GM18508 (cell line): ENCODE measurements at regions not wholly inside any gene's neighbourhood (a gene's known extent, or its start where the extent isn't known, plus 50 kb on each side); places are given as distances from the start of the nearest gene placed in this dataset.

Source experiments
- ATAC-seq: cut with Tn5 transposase; IDR thresholded peaks from one replicate; pipeline ENCODE4 v1.9.1; 2021; ENCODE audit warnings: moderate number of reproducible peaks; ENCODE audit not compliant: insufficient read depth, unreplicated experiment

- no peak for ATAC-seq
These were observed 420.8 kb downstream of the DTHD1 start for GRCh38 chr4:36702245-36702644.

GRCh38 chr4:36704289-36704688 lies 422.9 kb downstream of the DTHD1 start:
- no peak for ATAC-seq

- ATAC-seq = no peak
These were observed 428.6 kb downstream of the DTHD1 start for GRCh38 chr4:36709991-36710390.

GRCh38 chr4:36712013-36712412 lies 430.6 kb downstream of the DTHD1 start:
- no peak for ATAC-seq

- ATAC-seq = no peak
These were observed 435.5 kb downstream of the DTHD1 start for GRCh38 chr4:36716874-36717273.

GRCh38 chr4:36719425-36719824 lies 438.0 kb downstream of the DTHD1 start:
- ATAC-seq = no peak

GRCh38 chr4:36722986-36723385 lies 441.6 kb downstream of the DTHD1 start:
- no peak for ATAC-seq

- no peak for ATAC-seq
These were observed 452.9 kb downstream of the DTHD1 start for GRCh38 chr4:36734334-36734733.

- no peak for ATAC-seq
These were observed 456.3 kb downstream of the DTHD1 start for GRCh38 chr4:36737691-36738090.

- no peak for ATAC-seq
These were observed 459.4 kb downstream of the DTHD1 start for GRCh38 chr4:36740796-36741310.

- no peak for ATAC-seq
These were observed 466.1 kb downstream of the DTHD1 start for GRCh38 chr4:36747277-36748129.

GRCh38 chr4:36753048-36753447 lies 471.6 kb downstream of the DTHD1 start:
- no peak for ATAC-seq

- no peak for ATAC-seq
These were observed 476.3 kb downstream of the DTHD1 start for GRCh38 chr4:36757580-36758311.

GRCh38 chr4:36758312-36759178 lies 477.1 kb downstream of the DTHD1 start:
- ATAC-seq = no peak

GRCh38 chr4:36761607-36762006 lies 480.2 kb downstream of the DTHD1 start:
- no peak for ATAC-seq

- no peak for ATAC-seq
These were observed 480.7 kb upstream of the NWD2 start for GRCh38 chr4:36763814-36764213.

- ATAC-seq = no peak
These were observed 476.9 kb upstream of the NWD2 start for GRCh38 chr4:36767596-36767995.

- no peak for ATAC-seq
These were observed 473.0 kb upstream of the NWD2 start for GRCh38 chr4:36771411-36772153.

GRCh38 chr4:36772154-36772516 lies 472.4 kb upstream of the NWD2 start:
- no peak for ATAC-seq

GRCh38 chr4:36773467-36773866 lies 471.1 kb upstream of the NWD2 start:
- ATAC-seq = no peak
